Endothelial cell (in vitro differentiated cells): ENCODE measurements at regions not wholly inside any gene's neighbourhood (a gene's known extent, or its start where the extent isn't known, plus 50 kb on each side); places are given as distances from the start of the nearest gene placed in this dataset.

ENCODE experiments used
- DNase-seq: peaks from one replicate; pipeline ENCODE4 v3.0.0; 2021; ENCODE audit warnings: low spot score
- H3K27ac Mint-ChIP-seq: one replicate; pipeline ENCODE4 v1.8.0; 2021; ENCODE audit warnings: mixed read lengths, inconsistent platforms; ENCODE audit not compliant: unreplicated experiment
- H3K27me3 Mint-ChIP-seq: one replicate; pipeline ENCODE4 v1.8.0; 2021; ENCODE audit warnings: mild to moderate bottlenecking, moderate library complexity, mixed read lengths, inconsistent platforms; ENCODE audit not compliant: unreplicated experiment
- H3K36me3 Mint-ChIP-seq: one replicate; pipeline ENCODE4 v1.8.0; 2021; ENCODE audit warnings: mild to moderate bottlenecking, low read depth, mixed read lengths, inconsistent platforms; ENCODE audit not compliant: unreplicated experiment
- H3K4me1 Mint-ChIP-seq: one replicate; pipeline ENCODE4 v1.8.0; 2021; ENCODE audit warnings: mild to moderate bottlenecking, mixed read lengths, inconsistent platforms; ENCODE audit not compliant: unreplicated experiment
- H3K4me3 Mint-ChIP-seq: one replicate; pipeline ENCODE4 v1.8.0; 2021; ENCODE audit warnings: mild to moderate bottlenecking, mixed read lengths, inconsistent platforms; ENCODE audit not compliant: unreplicated experiment
- H3K9me3 Mint-ChIP-seq: one replicate; pipeline ENCODE4 v1.8.0; 2021; ENCODE audit warnings: mixed read lengths, inconsistent platforms; ENCODE audit not compliant: unreplicated experiment
- CTCF ChIP-seq: fragments of 200-600 bp; sonication (generic); IDR thresholded peaks from one replicate; pipeline ENCODE4 v1.5.0; 2021; ENCODE audit warnings: antibody characterized with exemption; ENCODE audit not compliant: unreplicated experiment

GRCh38 chr17:12580640-12581039, 85.0 kb upstream of the MYOCD start:
- H3K4me1 Mint-ChIP-seq: no peaks in the 10 kb centered on the region
- no peak for TF ChIP-seq CTCF
- H3K27me3 Mint-ChIP-seq: no peaks in the 10 kb centered on the region
- no peak for DNase-seq
- H3K27ac Mint-ChIP-seq: no peak overlapping the region
- no peak overlapping the region for H3K4me3 Mint-ChIP-seq
- H3K9me3 Mint-ChIP-seq: no peaks in the 10 kb centered on the region
- no peaks in the 10 kb centered on the region for H3K36me3 Mint-ChIP-seq

GRCh38 chr17:12584727-12585126, 81.0 kb upstream of the MYOCD start:
- Mint-ChIP-seq H3K4me3 (no peak overlapping the region), H3K36me3 (no peaks in the 10 kb centered on the region), H3K27me3 (no peaks in the 10 kb centered on the region), H3K9me3 (no peaks in the 10 kb centered on the region), H3K27ac (no peak overlapping the region), H3K4me1 (no peaks in the 10 kb centered on the region)
- no peak for TF ChIP-seq CTCF
- DNase-seq: no peak

GRCh38 chr17:12588531-12588930, 77.2 kb upstream of the MYOCD start:
- DNase-seq: no peak
- no peak overlapping the region for H3K27ac Mint-ChIP-seq
- no peaks in the 10 kb centered on the region for H3K9me3 Mint-ChIP-seq
- no peak overlapping the region for H3K4me3 Mint-ChIP-seq
- TF ChIP-seq CTCF: no peak
- no peaks in the 10 kb centered on the region for H3K4me1 Mint-ChIP-seq
- H3K36me3 Mint-ChIP-seq: no peaks in the 10 kb centered on the region
- H3K27me3 Mint-ChIP-seq: no peaks in the 10 kb centered on the region

GRCh38 chr17:12590417-12590816, 75.3 kb upstream of the MYOCD start:
- Mint-ChIP-seq H3K27ac (no peak overlapping the region), H3K27me3 (no peaks in the 10 kb centered on the region), H3K9me3 (no peaks in the 10 kb centered on the region), H3K4me3 (no peak overlapping the region), H3K36me3 (no peaks in the 10 kb centered on the region), H3K4me1 (no peaks in the 10 kb centered on the region)
- TF ChIP-seq CTCF: no peak
- DNase-seq: no peak

GRCh38 chr17:12591021-12591735, 74.5 kb upstream of the MYOCD start:
- DNase-seq: no peak
- Mint-ChIP-seq H3K4me1 (no peaks in the 10 kb centered on the region), H3K27me3 (no peaks in the 10 kb centered on the region), H3K27ac (no peak overlapping the region), H3K4me3 (no peak overlapping the region), H3K9me3 (no peaks in the 10 kb centered on the region), H3K36me3 (no peaks in the 10 kb centered on the region)
- no peak for TF ChIP-seq CTCF
